HG02884 (cell line): ENCODE measurements at regions not wholly inside any gene's neighbourhood (a gene's known extent, or its start where the extent isn't known, plus 50 kb on each side); places are given as distances from the start of the nearest gene placed in this dataset.
"Not testable (repeated sequence)": the region's sequence is repeated elsewhere in the genome, so short reads cannot be mapped to it uniquely, and the experiment has no call there.

ENCODE experiments used
- ATAC-seq: cut with Tn5 transposase; IDR thresholded peaks from one replicate; pipeline ENCODE4 v1.9.1; 2021; ENCODE audit warnings: mild to moderate bottlenecking, moderate library complexity; ENCODE audit not compliant: unreplicated experiment

DNA sequence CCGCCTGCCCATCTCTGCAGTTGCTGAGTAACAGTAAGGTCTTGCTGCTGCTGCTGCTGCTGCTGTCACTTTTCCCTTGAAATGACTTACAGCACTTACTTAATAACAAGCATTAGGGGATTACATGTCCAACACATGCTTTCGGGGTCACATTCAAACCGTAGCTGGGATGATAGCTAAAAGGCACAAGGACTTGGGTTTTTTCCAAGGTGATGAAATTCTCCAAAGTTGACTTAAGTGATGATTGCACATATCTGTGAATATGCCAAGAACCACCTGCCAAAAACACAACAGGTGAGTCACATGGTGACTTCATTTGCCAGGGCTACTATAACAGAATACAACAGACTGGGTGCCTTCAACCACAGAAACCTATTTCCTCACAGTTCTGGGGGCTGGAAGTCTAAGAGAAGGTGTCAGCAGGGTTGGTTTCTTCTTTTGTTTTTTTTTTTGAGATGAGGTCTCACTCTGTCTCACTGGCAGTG, 121.9 kb upstream of the TNRC6C start:
- ATAC-seq, result no peak

DNA sequence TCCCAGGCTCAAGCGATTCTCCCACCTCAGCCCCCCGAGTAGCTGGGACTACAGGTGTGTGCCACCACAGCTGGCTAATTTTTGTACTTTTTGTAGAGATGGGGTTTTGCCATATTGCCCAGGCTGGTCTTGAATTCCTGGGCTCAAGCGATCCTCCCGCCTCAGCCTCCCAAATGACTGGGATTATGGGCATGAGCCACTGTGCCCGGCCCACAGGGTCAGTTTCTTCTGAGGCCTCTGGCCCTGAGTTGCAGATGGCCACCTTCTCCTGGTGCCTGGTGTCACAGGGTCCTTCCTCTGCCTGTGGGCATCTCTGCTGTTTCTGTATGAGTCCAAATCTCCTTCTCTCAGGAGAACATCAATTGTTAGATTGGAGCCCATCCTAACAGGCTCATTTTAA, 121.4 kb upstream of the TNRC6C start:
- ATAC-seq, result not testable (repeated sequence)

DNA sequence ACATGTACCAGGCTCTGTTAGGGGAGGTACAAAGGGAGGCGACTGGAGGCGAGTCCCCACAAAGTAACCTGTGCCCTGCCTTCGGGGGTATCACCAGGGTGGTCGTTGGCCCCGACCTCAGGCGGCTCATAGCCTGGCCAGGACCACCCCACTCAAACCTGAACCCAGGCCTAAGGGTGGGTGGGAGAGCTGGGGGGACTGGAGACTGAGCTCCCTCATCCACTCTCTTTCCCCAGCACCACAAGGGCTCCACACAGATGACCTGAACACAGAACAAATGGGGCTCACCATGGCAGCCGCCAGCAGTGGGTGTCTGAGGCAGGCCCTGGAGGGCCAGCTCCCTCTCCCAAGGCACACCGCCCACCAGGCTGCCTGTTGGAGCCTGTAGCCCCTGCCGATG, 120.6 kb upstream of the TNRC6C start:
- no peak for ATAC-seq

DNA sequence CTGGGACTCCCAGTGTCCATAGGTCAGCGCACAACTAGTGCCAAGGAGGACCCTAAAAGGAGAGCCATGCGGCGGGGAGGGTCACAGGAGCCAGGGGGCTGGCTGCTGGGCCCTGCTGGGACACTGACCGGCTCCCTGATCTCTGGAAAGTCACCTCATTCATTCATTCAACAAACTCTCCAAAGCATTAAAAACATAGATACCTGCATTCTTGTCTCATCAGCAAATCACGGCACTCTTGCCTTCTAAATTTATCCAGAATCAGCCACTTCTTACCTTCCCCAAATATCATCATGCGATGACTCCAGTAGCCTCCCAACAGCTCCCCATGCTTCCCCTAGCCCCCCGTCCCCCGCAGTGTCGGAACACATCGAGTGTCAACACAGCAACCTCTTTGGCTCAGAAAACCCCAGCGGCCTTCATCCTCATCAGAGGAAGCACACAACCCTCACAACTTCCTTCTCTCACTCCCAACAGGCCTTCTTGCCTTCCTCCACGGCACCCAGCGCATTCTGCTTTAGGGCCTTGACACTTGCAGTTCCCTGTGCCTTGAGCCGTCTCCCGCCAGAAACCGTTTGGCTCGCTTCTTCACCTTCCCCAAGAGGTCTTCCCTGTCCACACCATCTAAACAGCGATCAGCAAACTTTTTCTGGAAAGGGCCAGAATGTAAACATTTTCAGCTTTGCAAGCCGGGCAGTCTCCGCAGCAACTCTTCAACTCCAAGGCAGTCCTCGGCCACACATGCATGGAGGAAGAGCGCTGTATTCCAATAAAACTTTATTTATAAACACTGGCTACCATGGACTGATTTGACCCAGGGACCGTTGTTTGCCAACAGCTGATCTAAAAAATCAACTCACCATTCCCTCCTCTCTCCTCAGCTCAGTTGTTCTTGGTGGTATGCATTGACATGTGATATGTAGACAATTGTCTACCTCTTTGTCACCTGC, 119.5 kb upstream of the TNRC6C start:
- no peak for ATAC-seq

DNA sequence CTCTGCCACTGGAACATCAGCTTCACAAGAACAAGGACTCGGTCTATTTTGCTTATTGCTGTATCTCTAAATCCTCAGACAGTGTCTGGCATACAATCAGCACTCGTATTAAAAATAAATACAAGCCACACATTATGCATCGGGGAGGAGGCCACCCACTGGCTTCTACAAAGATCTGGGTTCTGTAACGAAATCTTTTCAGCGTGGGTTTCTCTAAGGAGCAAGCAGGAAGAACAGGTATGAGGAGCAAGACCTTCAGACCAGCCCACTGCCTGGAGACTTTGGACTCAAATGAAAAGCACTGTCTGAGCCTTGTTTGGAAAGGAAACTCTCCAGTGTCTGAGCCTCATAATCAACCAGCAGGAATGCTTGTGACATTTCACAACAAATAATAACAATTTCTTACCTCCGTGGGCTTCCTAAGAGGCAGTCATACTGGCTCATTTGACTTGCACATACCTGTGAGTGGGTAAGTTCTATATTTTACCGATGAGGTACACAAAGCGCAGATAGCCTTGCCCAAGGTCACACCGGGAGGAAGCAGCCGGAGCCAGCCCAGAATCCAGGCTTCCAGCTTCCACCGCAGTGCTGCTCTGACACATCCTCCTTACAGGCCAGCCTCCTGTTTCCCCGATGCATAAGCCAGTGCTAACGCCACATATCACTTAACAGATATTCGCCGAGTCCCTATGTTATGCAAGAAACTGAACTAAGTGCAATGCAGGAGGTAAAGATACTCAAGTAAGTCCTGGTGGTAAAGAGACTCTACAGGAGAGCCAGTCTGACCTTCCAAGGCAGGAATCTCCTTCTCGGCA, 118.6 kb upstream of the TNRC6C start:
- no peak for ATAC-seq

DNA sequence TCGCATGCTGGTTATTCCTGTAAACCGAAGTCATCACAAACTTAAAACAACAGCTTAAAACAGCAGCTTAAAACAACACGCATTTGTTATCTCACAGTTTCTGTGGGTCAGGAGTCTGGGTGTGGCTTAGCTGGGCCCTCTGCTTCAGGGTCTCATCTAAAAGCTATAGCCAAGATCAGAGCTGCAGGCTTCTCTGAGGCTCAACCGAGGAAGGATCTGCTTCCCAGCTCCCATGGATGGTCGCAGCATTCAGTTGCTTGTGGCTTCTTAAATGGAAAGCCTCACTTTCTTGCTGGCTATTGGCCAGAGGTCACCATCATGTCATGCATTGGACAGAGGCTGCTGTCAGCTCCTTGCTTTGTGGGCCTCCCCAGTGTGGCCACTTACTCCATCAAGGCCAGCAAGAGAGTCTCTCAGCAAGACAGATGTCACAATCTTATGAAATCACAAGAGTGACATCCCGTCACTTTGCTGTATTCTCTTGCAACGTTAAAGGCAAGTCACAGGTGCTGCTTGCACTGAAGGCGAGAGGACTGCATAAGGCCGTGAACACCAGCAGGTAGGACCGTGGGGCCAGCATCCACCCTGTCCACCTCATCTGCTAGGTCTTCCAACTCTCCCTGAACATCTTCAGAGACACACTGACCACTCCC, 117.9 kb upstream of the TNRC6C start:
- ATAC-seq, result no peak

DNA sequence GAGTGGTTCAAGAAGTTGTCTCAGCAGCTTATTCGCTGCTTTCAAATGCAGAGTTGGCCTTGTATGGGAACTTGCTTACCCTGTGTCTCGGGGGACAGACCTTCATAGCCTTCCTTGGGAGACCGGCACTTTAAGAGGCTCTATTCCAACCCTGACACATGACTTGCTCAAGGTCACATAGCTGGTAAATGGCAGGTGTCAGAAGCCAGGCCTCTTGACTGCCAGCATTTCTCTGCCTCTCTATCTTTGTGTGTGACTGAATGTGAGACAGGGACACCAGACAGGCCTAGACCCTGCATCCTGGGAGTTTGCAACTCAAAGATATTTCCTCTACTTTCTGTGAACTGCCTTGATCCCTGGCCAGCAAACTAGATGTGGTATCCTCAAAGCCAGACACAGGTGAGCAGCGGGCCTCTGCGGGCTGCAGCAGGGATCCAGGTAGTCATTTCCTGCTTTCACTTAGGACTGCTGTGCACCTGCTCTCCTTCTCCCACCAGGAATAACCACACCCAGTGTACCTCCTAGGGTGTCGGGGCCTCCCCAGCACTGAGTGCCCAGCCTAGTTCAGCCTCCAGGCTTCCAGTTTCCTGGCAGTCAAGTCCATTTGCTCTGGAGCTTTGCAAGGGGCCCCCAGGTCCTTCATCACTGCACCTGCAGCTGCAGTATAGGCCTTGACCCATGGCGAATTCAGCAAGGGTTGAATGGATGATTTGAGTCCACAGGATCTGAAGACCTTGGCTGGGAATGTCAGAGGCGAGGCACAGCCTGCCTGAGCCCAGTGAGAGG, 116.6 kb upstream of the TNRC6C start:
- ATAC-seq, result no peak

DNA sequence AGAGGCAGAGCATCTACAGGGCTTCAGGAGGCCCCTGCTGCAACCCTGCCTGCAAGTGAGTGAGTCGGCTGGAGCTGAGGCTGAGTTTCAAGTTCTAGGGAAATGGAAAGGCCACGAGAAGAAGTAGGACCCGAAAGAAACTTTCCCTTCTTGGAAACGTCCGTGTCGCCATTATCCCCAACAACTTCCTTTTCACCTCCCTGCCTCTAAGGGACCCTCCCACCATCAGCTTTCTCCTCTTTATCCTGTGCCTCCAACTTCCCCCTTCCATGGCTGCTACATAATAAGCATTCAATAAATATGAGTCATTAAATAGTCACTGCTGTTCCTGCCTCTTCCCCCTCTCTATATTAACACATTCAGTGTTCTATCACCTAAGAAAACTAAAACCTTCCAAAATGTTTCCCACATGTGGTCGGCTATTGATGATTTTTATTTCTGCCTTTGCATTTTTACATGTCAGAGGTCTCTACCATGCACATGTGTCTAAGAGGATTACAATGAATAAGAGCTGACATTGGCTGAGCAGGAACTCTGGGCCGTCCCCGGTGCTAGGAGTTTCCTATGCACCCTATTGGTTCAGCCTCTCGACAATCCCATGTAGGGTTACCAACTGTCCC, 115.9 kb upstream of the TNRC6C start:
- ATAC-seq, result no peak

DNA sequence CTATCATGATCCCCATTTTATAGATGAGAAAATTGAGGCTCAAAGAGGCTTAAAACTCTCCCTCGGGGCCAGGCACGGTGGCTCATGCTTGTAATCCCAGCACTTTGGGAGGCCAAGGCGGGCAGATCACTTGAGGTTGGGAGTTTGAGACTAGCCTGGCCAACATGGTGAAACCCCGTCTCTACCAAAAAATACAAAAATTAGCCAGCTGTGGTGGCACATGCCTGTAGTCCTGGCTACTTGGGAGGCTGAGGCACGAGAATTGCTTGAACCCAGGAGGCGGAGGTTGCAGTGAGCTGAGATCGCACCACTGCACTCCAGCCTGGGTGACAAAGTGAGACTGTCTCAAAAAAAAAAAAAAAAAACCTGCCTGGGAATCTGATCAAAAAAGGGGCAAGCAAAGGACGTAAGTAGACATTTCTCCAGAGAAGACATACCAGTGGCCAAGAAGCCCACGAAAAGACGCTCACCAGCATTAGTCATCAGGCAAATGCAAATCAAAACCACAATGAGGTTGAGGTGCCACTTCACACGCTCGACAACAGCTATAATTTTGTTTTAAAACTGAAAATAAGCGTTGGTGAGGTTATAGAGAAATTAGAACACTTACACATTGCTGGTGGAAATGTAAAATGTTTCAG, 115.1 kb upstream of the TNRC6C start:
- not testable (repeated sequence) for ATAC-seq

DNA sequence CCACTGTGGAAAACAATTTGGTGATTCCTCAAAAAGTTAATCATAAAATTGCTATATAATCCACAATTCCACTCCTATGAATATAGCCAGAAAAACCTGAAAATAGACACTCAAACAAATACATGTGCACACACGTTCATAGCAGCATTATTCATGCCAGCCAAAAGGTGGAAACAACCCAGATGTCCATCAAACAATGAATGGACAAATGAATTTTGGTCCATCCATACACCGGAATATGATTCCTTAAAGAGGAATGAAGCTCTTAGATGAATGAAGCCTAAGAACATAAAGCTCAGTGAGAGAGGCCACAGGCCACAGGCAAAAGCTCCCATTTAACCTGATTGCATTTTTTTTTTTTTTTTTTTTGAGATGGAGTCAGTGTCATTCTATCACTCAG, 114.6 kb upstream of the TNRC6C start:
- ATAC-seq, result no peak

DNA sequence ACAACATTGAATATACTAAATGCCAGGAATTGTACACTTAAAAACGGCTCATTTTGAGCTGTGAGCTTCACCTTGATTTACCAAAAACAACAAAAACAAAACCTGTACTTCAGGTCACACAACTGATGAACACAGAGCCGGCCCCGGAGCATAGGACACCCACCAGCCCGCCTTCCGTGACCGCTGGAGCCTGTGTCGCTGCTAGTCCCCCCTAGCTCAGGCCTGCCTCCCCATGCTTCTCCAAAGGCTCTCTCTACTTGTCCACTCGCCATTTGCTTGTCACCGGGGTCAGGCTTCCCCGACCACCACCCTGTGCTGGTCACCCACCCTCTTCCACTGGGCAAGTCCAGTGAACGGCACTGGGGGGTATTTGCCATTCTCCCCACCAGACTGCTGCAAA, 113.8 kb upstream of the TNRC6C start:
- ATAC-seq, result no peak

DNA sequence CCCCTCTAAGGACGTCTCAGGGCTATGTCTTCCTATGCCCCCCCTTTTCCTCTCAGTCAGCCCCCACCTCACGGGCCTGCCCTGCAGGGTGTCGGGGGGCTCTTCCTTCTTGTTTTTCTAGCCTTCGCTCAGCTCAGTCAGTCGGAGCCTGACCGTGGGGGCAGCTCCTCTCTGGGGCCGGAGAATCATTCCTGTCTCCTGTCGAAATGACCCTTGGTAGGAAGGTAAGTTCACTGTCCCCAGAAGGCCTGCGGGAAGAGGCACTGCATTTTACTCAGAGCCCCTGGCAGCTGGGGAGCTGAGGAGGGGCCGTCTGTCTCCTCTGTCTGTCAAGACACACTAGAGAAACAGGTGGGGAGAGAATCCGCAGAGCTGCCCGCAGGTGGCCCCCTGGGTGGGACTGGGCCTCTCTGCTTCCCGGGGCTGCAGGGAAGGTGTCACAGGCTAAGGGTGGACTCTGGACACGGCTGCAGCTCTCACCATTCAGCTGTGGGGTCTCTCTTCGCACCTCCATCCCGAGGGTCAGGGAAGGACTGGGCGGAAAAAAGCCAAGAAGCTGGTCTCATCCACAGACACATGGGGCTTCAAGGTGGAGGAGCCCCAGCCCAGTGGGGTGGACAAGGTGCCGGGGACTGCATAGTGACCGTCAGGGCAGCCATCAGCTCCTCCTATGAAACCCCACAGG, 112.8 kb upstream of the TNRC6C start:
- ATAC-seq, result no peak

DNA sequence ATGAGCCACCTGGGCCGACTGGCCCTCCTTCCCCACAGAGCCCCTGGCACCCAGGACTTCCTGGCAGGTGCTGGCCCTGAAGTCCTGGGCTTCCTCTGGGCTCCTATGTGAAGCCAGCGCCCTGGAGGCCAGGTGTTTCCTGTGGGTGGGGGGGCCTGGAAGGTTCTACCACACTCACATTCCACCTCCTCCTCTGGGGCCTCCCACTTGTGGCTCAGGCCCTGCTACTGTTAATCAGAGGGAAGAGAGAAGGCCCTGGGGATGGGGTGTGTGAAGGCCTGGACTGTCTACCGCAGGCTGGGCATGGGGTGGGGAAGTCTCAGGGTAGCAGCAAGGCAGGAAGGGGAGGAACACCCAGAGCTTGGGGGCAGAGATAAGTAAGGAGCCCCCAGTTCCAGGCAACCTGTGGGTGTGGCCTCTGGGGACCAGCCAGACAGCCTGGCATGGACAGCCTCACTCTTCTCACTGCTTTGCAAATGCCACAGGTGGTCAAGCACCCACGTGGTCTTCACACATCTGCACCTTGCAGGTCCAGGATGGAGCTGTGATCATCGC, 111.9 kb upstream of the TNRC6C start:
- ATAC-seq, result no peak

DNA sequence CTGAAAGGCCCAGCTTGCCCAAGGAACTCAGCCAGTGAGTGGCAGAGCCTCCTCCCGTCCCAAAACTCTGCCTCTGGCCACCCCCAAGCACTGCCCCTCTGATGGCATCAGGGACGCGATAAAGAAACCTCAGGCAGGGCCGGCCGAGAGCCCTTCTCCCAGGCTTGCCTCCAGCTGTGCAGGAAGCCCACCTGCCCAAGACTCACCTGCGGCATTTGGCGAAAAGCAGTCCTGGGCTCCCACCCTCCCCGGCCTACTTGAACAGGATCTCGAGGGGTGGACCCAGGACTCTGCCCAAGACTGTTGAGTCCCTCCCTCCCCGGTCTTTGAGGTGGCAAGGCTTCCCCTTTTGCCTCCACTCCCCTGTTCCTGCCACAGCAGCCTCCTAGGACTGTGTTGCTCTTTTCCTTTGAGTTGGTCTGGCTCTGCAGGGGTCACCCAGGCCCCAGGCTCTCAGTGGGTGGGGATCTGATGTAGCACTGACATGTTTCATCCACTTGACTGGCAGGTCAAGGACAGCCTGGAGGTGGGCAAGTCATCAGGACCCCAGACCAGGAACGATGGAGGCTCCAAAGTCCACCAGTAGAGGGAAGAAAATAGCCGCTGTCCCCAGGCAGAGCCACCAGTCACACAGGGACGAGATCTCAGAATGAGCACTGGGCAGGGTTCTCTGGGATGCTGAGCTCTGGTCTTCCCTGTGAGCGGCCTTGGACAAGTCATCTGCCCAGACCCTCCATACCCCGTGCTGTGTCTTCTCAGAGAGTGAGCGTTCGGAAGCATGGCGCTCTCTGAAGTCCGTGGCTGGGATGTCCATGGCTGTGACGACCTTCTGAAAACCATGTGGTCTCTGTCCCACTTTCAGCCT, 111.0 kb upstream of the TNRC6C start:
- ATAC-seq, result no peak

DNA sequence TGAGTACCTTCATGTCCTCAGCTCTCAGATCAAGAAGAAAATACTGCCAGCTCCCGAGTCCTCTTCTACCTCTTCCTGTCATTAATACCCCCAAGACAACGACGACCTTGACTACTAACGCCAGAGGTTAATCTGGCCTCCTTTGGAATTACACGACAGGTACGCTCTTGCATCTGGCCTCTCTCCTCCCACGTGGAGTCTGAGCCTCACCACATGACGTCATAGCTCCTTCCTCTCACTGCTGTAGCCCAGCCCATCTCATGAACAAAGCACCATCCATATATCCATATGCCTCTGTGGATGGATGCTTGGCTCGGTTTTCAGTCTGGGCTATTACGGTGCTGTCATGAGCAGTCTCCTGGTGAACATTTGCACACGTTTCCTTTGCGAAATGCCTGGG, 110.2 kb upstream of the TNRC6C start:
- ATAC-seq, result no peak

DNA sequence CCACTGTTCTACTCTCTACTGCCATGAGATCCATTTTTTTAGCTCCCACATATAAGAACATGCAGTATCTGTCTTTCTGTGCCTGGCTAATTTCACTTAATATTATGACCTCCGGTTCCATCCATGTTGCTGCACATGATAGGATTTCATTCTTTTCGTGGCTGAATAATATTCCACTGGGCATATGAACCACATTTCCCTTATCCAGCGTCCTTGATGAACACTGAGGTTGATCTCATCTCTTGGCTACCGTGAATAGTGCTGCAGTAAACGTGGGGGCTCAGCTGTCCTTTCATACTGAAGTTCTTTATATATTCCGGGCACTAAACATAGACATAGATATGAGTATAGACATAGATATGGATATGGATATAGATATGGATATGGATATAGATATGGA, 109.3 kb upstream of the TNRC6C start:
- ATAC-seq, result no peak

DNA sequence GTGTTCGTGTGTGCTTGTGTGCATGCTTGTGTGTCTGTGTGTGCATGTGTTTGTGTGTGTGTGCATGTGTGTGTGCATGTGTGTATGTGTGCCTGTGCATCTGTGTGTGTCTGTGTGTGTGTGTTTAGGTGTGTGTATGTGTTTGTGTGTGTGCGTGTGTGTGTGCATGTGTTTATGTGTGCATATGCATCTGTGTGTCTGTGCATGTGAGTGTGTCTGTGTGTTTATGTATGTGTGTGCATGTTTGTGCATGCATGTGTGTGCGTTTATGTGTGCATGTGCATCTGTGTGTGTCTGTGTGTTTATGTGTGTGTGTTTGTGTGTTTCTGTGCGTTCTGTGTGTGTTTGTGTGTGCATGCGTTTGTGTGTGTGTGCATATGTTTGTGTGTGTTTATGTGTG, 106.6 kb upstream of the TNRC6C start:
- no peak for ATAC-seq

DNA sequence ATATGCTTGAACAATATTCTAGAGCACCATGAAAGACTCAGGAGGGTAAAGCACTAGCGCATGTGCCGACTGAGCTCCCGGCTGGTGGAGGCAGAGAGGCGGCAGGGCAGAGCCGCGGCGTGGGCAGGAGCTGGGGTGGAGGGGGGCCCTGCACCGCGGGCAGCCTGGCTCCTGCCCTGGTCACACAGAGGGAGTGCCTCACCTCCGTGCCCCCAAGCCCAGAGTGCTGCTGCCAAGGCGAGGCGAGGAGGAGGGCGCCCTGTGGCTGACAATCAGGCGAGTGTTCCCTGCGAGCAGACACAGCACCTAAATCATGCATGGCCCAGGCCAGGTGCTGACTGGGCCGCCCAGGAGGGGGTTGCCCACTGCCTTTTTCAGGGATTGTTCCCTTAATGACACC, 105.8 kb upstream of the TNRC6C start:
- no peak for ATAC-seq
